SK-N-SH treated with all-trans-retinoic acid at 6 μM for 48 hours (cell line): ENCODE measurements at regions not wholly inside any gene's neighbourhood (a gene's known extent, or its start where the extent isn't known, plus 50 kb on each side); places are given as distances from the start of the nearest gene placed in this dataset.

ENCODE experiments used
- ATAC-seq: fragments of 200-7000 bp; cut with Tn5 transposase; 3 replicates; pipeline ENCODE4 v1.9.1; 2020; ENCODE audit warnings: mild to moderate bottlenecking, moderate library complexity
- ARNTL ChIP-seq: fragments of 450-650 bp; formaldehyde crosslinking; IDR thresholded peaks from 2 replicates; pipeline ENCODE4 v1.5.0; 2020; ENCODE audit warnings: low read depth, mild to moderate bottlenecking, moderate library complexity, borderline replicate concordance
- BACH2 ChIP-seq: fragments of 250-450 bp; sonication (Bioruptor Pico); IDR thresholded peaks from 2 replicates; pipeline ENCODE4 v1.9.0; 2021; ENCODE audit warnings: mild to moderate bottlenecking, borderline replicate concordance
- CREB5 ChIP-seq: fragments of 250-450 bp; sonication (Bioruptor Pico); IDR thresholded peaks from 2 replicates; pipeline ENCODE4 v1.5.1; 2020; ENCODE audit warnings: low read depth, mild to moderate bottlenecking, moderate library complexity
- ESRRG ChIP-seq: fragments of 250-450 bp; sonication (Bioruptor Pico); IDR thresholded peaks from 2 replicates; pipeline ENCODE4 v1.6.1; 2021; ENCODE audit warnings: mild to moderate bottlenecking
- GLIS3 ChIP-seq: fragments of 250-450 bp; sonication (Bioruptor Pico); IDR thresholded peaks from 2 replicates; pipeline ENCODE4 v1.5.0; 2020; ENCODE audit warnings: mild to moderate bottlenecking, moderate library complexity
- ISL1 ChIP-seq: fragments of 250-450 bp; sonication (Bioruptor Pico); IDR thresholded peaks from 2 replicates; pipeline ENCODE4 v2.1.2; 2022; ENCODE audit warnings: mild to moderate bottlenecking, moderate library complexity
- OSR1 ChIP-seq: fragments of 250-450 bp; sonication (Bioruptor Pico); IDR thresholded peaks from 2 replicates; pipeline ENCODE4 v1.8.0; 2022; ENCODE audit warnings: moderate library complexity, mild to moderate bottlenecking, inconsistent platforms
- POU6F1 ChIP-seq: fragments of 250-450 bp; sonication (Bioruptor Pico); IDR thresholded peaks from 2 replicates; pipeline ENCODE4 v1.8.0; 2021; ENCODE audit warnings: low read depth, mild to moderate bottlenecking, moderate library complexity, borderline replicate concordance
- PPARA ChIP-seq: fragments of 250-450 bp; sonication (Bioruptor Pico); IDR thresholded peaks from 2 replicates; pipeline ENCODE4 v1.5.0; 2020; ENCODE audit warnings: mild to moderate bottlenecking, borderline replicate concordance
- RARB ChIP-seq: fragments of 250-450 bp; sonication (Bioruptor Pico); IDR thresholded peaks from 2 replicates; pipeline ENCODE4 v1.8.0; 2021; ENCODE audit warnings: mild to moderate bottlenecking, moderate library complexity
- SNAI2 ChIP-seq: fragments of 250-450 bp; sonication (Bioruptor Pico); IDR thresholded peaks from 2 replicates; pipeline ENCODE4 v1.5.0; 2020; ENCODE audit warnings: mild to moderate bottlenecking, moderate library complexity
- TCF4 ChIP-seq: fragments of 250-450 bp; sonication (Bioruptor Pico); IDR thresholded peaks from 2 replicates; pipeline ENCODE4 v1.8.0; 2021; ENCODE audit warnings: mild to moderate bottlenecking, moderate library complexity, borderline replicate concordance
- TOX ChIP-seq: fragments of 250-450 bp; sonication (Bioruptor Pico); IDR thresholded peaks from 2 replicates; pipeline ENCODE4 v1.8.0; 2021; ENCODE audit warnings: mild to moderate bottlenecking, moderate library complexity, borderline replicate concordance
- ZC3H10 ChIP-seq: fragments of 250-450 bp; sonication (Bioruptor Pico); IDR thresholded peaks from 2 replicates; pipeline ENCODE4 v1.5.1; 2021; ENCODE audit warnings: mild to moderate bottlenecking, moderate library complexity
- ZFP30 ChIP-seq: fragments of 450-650 bp; formaldehyde crosslinking; IDR thresholded peaks from 2 replicates; pipeline ENCODE4 v1.5.0; 2022; ENCODE audit warnings: mild to moderate bottlenecking, moderate library complexity
- ZNF565 ChIP-seq: fragments of 450-650 bp; formaldehyde crosslinking; conservative IDR thresholded peaks from 2 replicates; pipeline ENCODE4 v1.5.0; 2020; ENCODE audit warnings: low read depth, mild to moderate bottlenecking, moderate library complexity
- ZNF70 ChIP-seq: fragments of 450-650 bp; formaldehyde crosslinking; IDR thresholded peaks from 2 replicates; pipeline ENCODE4 v1.5.0; 2020; ENCODE audit warnings: mild to moderate bottlenecking, moderate library complexity
- ZNF8 ChIP-seq: fragments of 450-650 bp; formaldehyde crosslinking; IDR thresholded peaks from 2 replicates; pipeline ENCODE4 v1.5.0; 2020; ENCODE audit warnings: mild to moderate bottlenecking, moderate library complexity
- TF ChIP-seq, protein P1 (sequence below): fragments of 250-450 bp; sonication (Bioruptor Pico); IDR thresholded peaks from 2 replicates; pipeline ENCODE4 v1.8.0; 2020; ENCODE audit warnings: mild to moderate bottlenecking, moderate library complexity, borderline replicate concordance
- TF ChIP-seq, protein P2 (sequence below): fragments of 250-450 bp; sonication (Bioruptor Pico); IDR thresholded peaks from 2 replicates; pipeline ENCODE4 v1.5.1; 2021; ENCODE audit warnings: mild to moderate bottlenecking, moderate library complexity

GRCh38 chr3:176310641-176311040 lies 886.6 kb downstream of the TBL1XR1 start:
- no peak for ATAC-seq
- TF ChIP-seq, protein P1, sequence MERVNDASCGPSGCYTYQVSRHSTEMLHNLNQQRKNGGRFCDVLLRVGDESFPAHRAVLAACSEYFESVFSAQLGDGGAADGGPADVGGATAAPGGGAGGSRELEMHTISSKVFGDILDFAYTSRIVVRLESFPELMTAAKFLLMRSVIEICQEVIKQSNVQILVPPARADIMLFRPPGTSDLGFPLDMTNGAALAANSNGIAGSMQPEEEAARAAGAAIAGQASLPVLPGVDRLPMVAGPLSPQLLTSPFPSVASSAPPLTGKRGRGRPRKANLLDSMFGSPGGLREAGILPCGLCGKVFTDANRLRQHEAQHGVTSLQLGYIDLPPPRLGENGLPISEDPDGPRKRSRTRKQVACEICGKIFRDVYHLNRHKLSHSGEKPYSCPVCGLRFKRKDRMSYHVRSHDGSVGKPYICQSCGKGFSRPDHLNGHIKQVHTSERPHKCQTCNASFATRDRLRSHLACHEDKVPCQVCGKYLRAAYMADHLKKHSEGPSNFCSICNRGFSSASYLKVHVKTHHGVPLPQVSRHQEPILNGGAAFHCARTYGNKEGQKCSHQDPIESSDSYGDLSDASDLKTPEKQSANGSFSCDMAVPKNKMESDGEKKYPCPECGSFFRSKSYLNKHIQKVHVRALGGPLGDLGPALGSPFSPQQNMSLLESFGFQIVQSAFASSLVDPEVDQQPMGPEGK (CRISPR knock-in tag) = no peak
- TF ChIP-seq ZC3H10 (no peak), ESRRG (CRISPR knock-in tag) (no peak), CREB5 (CRISPR knock-in tag) (no peak), ZNF565 (CRISPR knock-in tag) (no peak), ZNF70 (CRISPR knock-in tag) (no peak), POU6F1 (CRISPR knock-in tag) (no peak), TCF4 (CRISPR knock-in tag) (no peak), ISL1 (CRISPR knock-in tag) (no peak), BACH2 (CRISPR knock-in tag) (no peak), GLIS3 (CRISPR knock-in tag) (no peak), RARB (CRISPR knock-in tag) (no peak), ZNF8 (CRISPR knock-in tag) (no peak), PPARA (CRISPR knock-in tag) (no peak), SNAI2 (CRISPR knock-in tag) (no peak), ARNTL (no peak), TOX (CRISPR knock-in tag) (no peak), ZFP30 (no peak)
- TF ChIP-seq, protein P2, sequence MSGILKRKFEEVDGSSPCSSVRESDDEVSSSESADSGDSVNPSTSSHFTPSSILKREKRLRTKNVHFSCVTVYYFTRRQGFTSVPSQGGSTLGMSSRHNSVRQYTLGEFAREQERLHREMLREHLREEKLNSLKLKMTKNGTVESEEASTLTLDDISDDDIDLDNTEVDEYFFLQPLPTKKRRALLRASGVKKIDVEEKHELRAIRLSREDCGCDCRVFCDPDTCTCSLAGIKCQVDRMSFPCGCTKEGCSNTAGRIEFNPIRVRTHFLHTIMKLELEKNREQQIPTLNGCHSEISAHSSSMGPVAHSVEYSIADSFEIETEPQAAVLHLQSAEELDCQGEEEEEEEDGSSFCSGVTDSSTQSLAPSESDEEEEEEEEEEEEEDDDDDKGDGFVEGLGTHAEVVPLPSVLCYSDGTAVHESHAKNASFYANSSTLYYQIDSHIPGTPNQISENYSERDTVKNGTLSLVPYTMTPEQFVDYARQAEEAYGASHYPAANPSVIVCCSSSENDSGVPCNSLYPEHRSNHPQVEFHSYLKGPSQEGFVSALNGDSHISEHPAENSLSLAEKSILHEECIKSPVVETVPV = no peak

GRCh38 chr3:176302271-176302670 lies 895.0 kb downstream of the TBL1XR1 start:
- TF ChIP-seq CREB5 (CRISPR knock-in tag) = no peak
- TF ChIP-seq, protein P1 (CRISPR knock-in tag) = no peak
- no peak for TF ChIP-seq ISL1 (CRISPR knock-in tag)
- TF ChIP-seq SNAI2 (CRISPR knock-in tag) = no peak
- no peak for TF ChIP-seq ZFP30
- TF ChIP-seq ZNF8 (CRISPR knock-in tag) = no peak
- no peak for TF ChIP-seq OSR1 (CRISPR knock-in tag)
- no peak for TF ChIP-seq TCF4 (CRISPR knock-in tag)
- no peak for TF ChIP-seq ZNF70 (CRISPR knock-in tag)
- TF ChIP-seq, all 23 proteins: peak for 0
- no peak for ATAC-seq

GRCh38 chr3:176296066-176296597 lies 901.1 kb downstream of the TBL1XR1 start:
- ATAC-seq = no peak
- no peak for TF ChIP-seq BACH2 (CRISPR knock-in tag)
